GM19468 (cell line): ENCODE measurements at regions not wholly inside any gene's neighbourhood (a gene's known extent, or its start where the extent isn't known, plus 50 kb on each side); places are given as distances from the start of the nearest gene placed in this dataset.
"Not testable (repeated sequence)": the region's sequence is repeated elsewhere in the genome, so short reads cannot be mapped to it uniquely, and the experiment has no call there.

Experiments used
- ATAC-seq: cut with Tn5 transposase; IDR thresholded peaks from one replicate; pipeline ENCODE4 v1.9.1; 2021; ENCODE audit warnings: mild to moderate bottlenecking, moderate library complexity, moderate number of reproducible peaks; ENCODE audit not compliant: unreplicated experiment; ENCODE audit errors: extremely low read depth

GRCh38 chr5:162721125-162721524 is 653.6 kb downstream of the GABRG2 start:
- ATAC-seq, result no peak

- ATAC-seq, result no peak
These were observed 684.8 kb upstream of the CCNG1 start for GRCh38 chr5:162752612-162753011.

GRCh38 chr5:162762119-162762518 is 675.3 kb upstream of the CCNG1 start:
- ATAC-seq, result no peak

- no peak for ATAC-seq
These were observed 668.4 kb upstream of the CCNG1 start for GRCh38 chr5:162769019-162769418.

- no peak for ATAC-seq
These were observed 651.7 kb upstream of the CCNG1 start for GRCh38 chr5:162785673-162786072.

GRCh38 chr5:162786234-162786633 is 651.2 kb upstream of the CCNG1 start:
- no peak for ATAC-seq

- ATAC-seq, result no peak
These were observed 640.9 kb upstream of the CCNG1 start for GRCh38 chr5:162796507-162796906.

GRCh38 chr5:162800301-162800700 is 637.1 kb upstream of the CCNG1 start:
- ATAC-seq, result no peak

GRCh38 chr5:162801235-162801634 is 636.2 kb upstream of the CCNG1 start:
- no peak for ATAC-seq

- no peak for ATAC-seq
These were observed 631.2 kb upstream of the CCNG1 start for GRCh38 chr5:162806195-162806594.

GRCh38 chr5:162811071-162811470 is 626.3 kb upstream of the CCNG1 start:
- no peak for ATAC-seq

GRCh38 chr5:162816816-162817215 is 620.6 kb upstream of the CCNG1 start:
- ATAC-seq, result no peak

- no peak for ATAC-seq
These were observed 620.0 kb upstream of the CCNG1 start for GRCh38 chr5:162817364-162817763.

- ATAC-seq, result not testable (repeated sequence)
These were observed 615.7 kb upstream of the CCNG1 start for GRCh38 chr5:162821664-162822063.

GRCh38 chr5:162824360-162824759 is 613.0 kb upstream of the CCNG1 start:
- peak; percentile 85 for ATAC-seq

GRCh38 chr5:162837155-162837554 is 600.2 kb upstream of the CCNG1 start:
- ATAC-seq, result no peak

GRCh38 chr5:162842727-162843126 is 594.7 kb upstream of the CCNG1 start:
- no peak for ATAC-seq

- no peak for ATAC-seq
These were observed 585.3 kb upstream of the CCNG1 start for GRCh38 chr5:162852134-162852533.

GRCh38 chr5:162858770-162859169 is 578.6 kb upstream of the CCNG1 start:
- no peak for ATAC-seq

GRCh38 chr5:162870966-162871365 is 566.4 kb upstream of the CCNG1 start:
- ATAC-seq, result no peak

GRCh38 chr5:162882629-162883028 is 554.8 kb upstream of the CCNG1 start:
- ATAC-seq, result no peak

GRCh38 chr5:162886717-162887116 is 550.7 kb upstream of the CCNG1 start:
- no peak for ATAC-seq

- no peak for ATAC-seq
These were observed 549.1 kb upstream of the CCNG1 start for GRCh38 chr5:162888268-162888667.
